ENCODE measurements at regions not wholly inside any gene's neighbourhood (a gene's known extent, or its start where the extent isn't known, plus 50 kb on each side); places are given as distances from the start of the nearest gene placed in this dataset.
A peak's percentile ranks its signal among the peaks of the same experiment; 100 is the strongest.

GRCh38 chr11:28629235-28629634 is 521.0 kb downstream of the METTL15 start:
- no peak overlapping the region for H3K4me3 ChIP-seq (ENCODE audit: low read length)
- DNase-seq (ENCODE audit: low read depth), result no peak
- H3K9ac ChIP-seq (ENCODE audit: low read length), result no peak overlapping the region
- no peaks in the 10 kb centered on the region for H3K36me3 ChIP-seq (ENCODE audit: control insufficient read depth, insufficient read depth, low read length, severe bottlenecking)
- H3K27me3 ChIP-seq (replicated peaks; ENCODE audit: control insufficient read depth, insufficient read depth, low read length), result no peaks in the 10 kb centered on the region
- no peaks in the 10 kb centered on the region for H3K4me1 ChIP-seq (ENCODE audit: control insufficient read depth, insufficient read depth, low read length)
- H3K9me3 ChIP-seq (ENCODE audit: control insufficient read depth, low read length), result no peaks in the 10 kb centered on the region

GRCh38 chr11:28628412-28628811 is 520.2 kb downstream of the METTL15 start:
- H3K36me3 ChIP-seq (ENCODE audit: control insufficient read depth, insufficient read depth, low read length, severe bottlenecking), result no peaks in the 10 kb centered on the region
- no peak for DNase-seq (ENCODE audit: low read depth)
- H3K27me3 ChIP-seq (replicated peaks; ENCODE audit: control insufficient read depth, insufficient read depth, low read length), result no peaks in the 10 kb centered on the region

GRCh38 chr11:28627690-28628255 is 519.6 kb downstream of the METTL15 start:
- no peaks in the 10 kb centered on the region for H3K9me3 ChIP-seq (ENCODE audit: control insufficient read depth, low read length)
- no peak overlapping the region for H3K4me3 ChIP-seq (ENCODE audit: low read length)
- H3K36me3 ChIP-seq (ENCODE audit: control insufficient read depth, insufficient read depth, low read length, severe bottlenecking), result no peaks in the 10 kb centered on the region
- H3K4me1 ChIP-seq (ENCODE audit: control insufficient read depth, insufficient read depth, low read length), result no peaks in the 10 kb centered on the region
- DNase-seq (ENCODE audit: low read depth), result no peak
- H3K9ac ChIP-seq (ENCODE audit: low read length), result no peak overlapping the region
- H3K27me3 ChIP-seq (replicated peaks; ENCODE audit: control insufficient read depth, insufficient read depth, low read length), result no peaks in the 10 kb centered on the region

More at GRCh38 chr11:28628412-28628811, 520.2 kb downstream of the METTL15 start:
- no peaks in the 10 kb centered on the region for H3K4me1 ChIP-seq (ENCODE audit: control insufficient read depth, insufficient read depth, low read length)
- H3K9me3 ChIP-seq (ENCODE audit: control insufficient read depth, low read length), result no peaks in the 10 kb centered on the region
- no peak overlapping the region for H3K9ac ChIP-seq (ENCODE audit: low read length)
- no peak overlapping the region for H3K4me3 ChIP-seq (ENCODE audit: low read length)

GRCh38 chr11:28625532-28625931 is 517.3 kb downstream of the METTL15 start:
- Histone ChIP-seq H3K4me1 (ENCODE audit: control insufficient read depth, insufficient read depth, low read length) (no peaks in the 10 kb centered on the region), H3K36me3 (ENCODE audit: control insufficient read depth, insufficient read depth, low read length, severe bottlenecking) (no peaks in the 10 kb centered on the region), H3K9ac (ENCODE audit: low read length) (no peak overlapping the region), H3K4me3 (ENCODE audit: low read length) (no peak overlapping the region), H3K9me3 (ENCODE audit: control insufficient read depth, low read length) (no peaks in the 10 kb centered on the region), H3K27me3 (replicated peaks; ENCODE audit: control insufficient read depth, insufficient read depth, low read length) (no peaks in the 10 kb centered on the region)
- DNase-seq (ENCODE audit: low read depth), result no peak

GRCh38 chr11:28621753-28622152 is 513.6 kb downstream of the METTL15 start:
- peak overlapping the region; percentile 64 for H3K4me3 ChIP-seq (ENCODE audit: low read length)
- no peaks in the 10 kb centered on the region for H3K9me3 ChIP-seq (ENCODE audit: control insufficient read depth, low read length)
- H3K9ac ChIP-seq (ENCODE audit: low read length), result peak overlapping the region; percentile 8
- no peaks in the 10 kb centered on the region for H3K4me1 ChIP-seq (ENCODE audit: control insufficient read depth, insufficient read depth, low read length)
- peak; percentile 21 for DNase-seq (ENCODE audit: low read depth)
- H3K27me3 ChIP-seq (replicated peaks; ENCODE audit: control insufficient read depth, insufficient read depth, low read length), result no peaks in the 10 kb centered on the region
- H3K36me3 ChIP-seq (ENCODE audit: control insufficient read depth, insufficient read depth, low read length, severe bottlenecking), result no peaks in the 10 kb centered on the region

GRCh38 chr11:28619846-28620540 is 511.8 kb downstream of the METTL15 start:
- peak; percentile 59 for DNase-seq (ENCODE audit: low read depth)
- H3K36me3 ChIP-seq (ENCODE audit: control insufficient read depth, insufficient read depth, low read length, severe bottlenecking), result no peaks in the 10 kb centered on the region
- no peak overlapping the region for H3K9ac ChIP-seq (ENCODE audit: low read length)
- H3K27me3 ChIP-seq (replicated peaks; ENCODE audit: control insufficient read depth, insufficient read depth, low read length), result no peaks in the 10 kb centered on the region
- peaks cover 4% of the 10 kb centered on the region for H3K4me1 ChIP-seq (ENCODE audit: control insufficient read depth, insufficient read depth, low read length)
- no peaks in the 10 kb centered on the region for H3K9me3 ChIP-seq (ENCODE audit: control insufficient read depth, low read length)
- H3K4me3 ChIP-seq (ENCODE audit: low read length), result no peak overlapping the region

GRCh38 chr11:28618416-28618815 is 510.2 kb downstream of the METTL15 start:
- Histone ChIP-seq H3K4me3 (ENCODE audit: low read length) (no peak overlapping the region), H3K4me1 (ENCODE audit: control insufficient read depth, insufficient read depth, low read length) (peaks cover 4% of the 10 kb centered on the region), H3K9me3 (ENCODE audit: control insufficient read depth, low read length) (no peaks in the 10 kb centered on the region), H3K27me3 (replicated peaks; ENCODE audit: control insufficient read depth, insufficient read depth, low read length) (no peaks in the 10 kb centered on the region), H3K9ac (ENCODE audit: low read length) (no peak overlapping the region), H3K36me3 (ENCODE audit: control insufficient read depth, insufficient read depth, low read length, severe bottlenecking) (no peaks in the 10 kb centered on the region)
- DNase-seq (ENCODE audit: low read depth), result peak; percentile 30

GRCh38 chr11:28616160-28616965 is 508.2 kb downstream of the METTL15 start:
- Histone ChIP-seq H3K9me3 (ENCODE audit: control insufficient read depth, low read length) (no peaks in the 10 kb centered on the region), H3K4me3 (ENCODE audit: low read length) (no peak overlapping the region), H3K36me3 (ENCODE audit: control insufficient read depth, insufficient read depth, low read length, severe bottlenecking) (no peaks in the 10 kb centered on the region), H3K27me3 (replicated peaks; ENCODE audit: control insufficient read depth, insufficient read depth, low read length) (no peaks in the 10 kb centered on the region), H3K4me1 (ENCODE audit: control insufficient read depth, insufficient read depth, low read length) (peaks cover 4% of the 10 kb centered on the region), H3K9ac (ENCODE audit: low read length) (no peak overlapping the region)
- no peak for DNase-seq (ENCODE audit: low read depth)

- Histone ChIP-seq H3K4me3 (ENCODE audit: low read length) (no peak overlapping the region), H3K9me3 (ENCODE audit: control insufficient read depth, low read length) (no peaks in the 10 kb centered on the region), H3K27me3 (replicated peaks; ENCODE audit: control insufficient read depth, insufficient read depth, low read length) (no peaks in the 10 kb centered on the region), H3K4me1 (ENCODE audit: control insufficient read depth, insufficient read depth, low read length) (peaks cover 4% of the 10 kb centered on the region), H3K9ac (ENCODE audit: low read length) (no peak overlapping the region), H3K36me3 (ENCODE audit: control insufficient read depth, insufficient read depth, low read length, severe bottlenecking) (no peaks in the 10 kb centered on the region)
- DNase-seq (ENCODE audit: low read depth), result peak; percentile 86
Observed at GRCh38 chr11:28615542-28615941, 507.4 kb downstream of the METTL15 start.

GRCh38 chr11:28606930-28607329 is 498.7 kb downstream of the METTL15 start:
- Histone ChIP-seq H3K9me3 (ENCODE audit: control insufficient read depth, low read length) (no peaks in the 10 kb centered on the region), H3K9ac (ENCODE audit: low read length) (no peak overlapping the region), H3K4me1 (ENCODE audit: control insufficient read depth, insufficient read depth, low read length) (no peaks in the 10 kb centered on the region), H3K4me3 (ENCODE audit: low read length) (no peak overlapping the region), H3K36me3 (ENCODE audit: control insufficient read depth, insufficient read depth, low read length, severe bottlenecking) (no peaks in the 10 kb centered on the region), H3K27me3 (replicated peaks; ENCODE audit: control insufficient read depth, insufficient read depth, low read length) (no peaks in the 10 kb centered on the region)
- peak; percentile 21 for DNase-seq (ENCODE audit: low read depth)

GRCh38 chr11:28599656-28600055 is 491.5 kb downstream of the METTL15 start:
- DNase-seq (ENCODE audit: low read depth), result no peak
- H3K27me3 ChIP-seq (replicated peaks; ENCODE audit: control insufficient read depth, insufficient read depth, low read length), result no peaks in the 10 kb centered on the region
- no peak overlapping the region for H3K9ac ChIP-seq (ENCODE audit: low read length)
- no peaks in the 10 kb centered on the region for H3K4me1 ChIP-seq (ENCODE audit: control insufficient read depth, insufficient read depth, low read length)
- H3K4me3 ChIP-seq (ENCODE audit: low read length), result no peak overlapping the region
- H3K9me3 ChIP-seq (ENCODE audit: control insufficient read depth, low read length), result no peaks in the 10 kb centered on the region
- H3K36me3 ChIP-seq (ENCODE audit: control insufficient read depth, insufficient read depth, low read length, severe bottlenecking), result no peaks in the 10 kb centered on the region
